H9 (cell line): ENCODE measurements at regions not wholly inside any gene's neighbourhood (a gene's known extent, or its start where the extent isn't known, plus 50 kb on each side); places are given as distances from the start of the nearest gene placed in this dataset.

Experiments used
- DNase-seq: peaks from one replicate; pipeline ENCODE4 v3.0.0-alpha.2; 2017
- H2AFZ ChIP-seq: one replicate; pipeline ENCODE4 v1.6.1; 2013; ENCODE audit warnings: mild to moderate bottlenecking, low read length, control low read depth, moderate library complexity
- H2AK5ac ChIP-seq: 2 replicates; pipeline ENCODE4 v1.6.1; 2013; ENCODE audit warnings: low read length, control low read depth, mixed read lengths; ENCODE audit not compliant: insufficient read length
- H2BK120ac ChIP-seq: one replicate; pipeline ENCODE4 v1.6.1; 2013; ENCODE audit warnings: low read depth, mild to moderate bottlenecking, low read length, control low read depth, inconsistent platforms; ENCODE audit not compliant: poor library complexity, severe bottlenecking
- H2BK12ac ChIP-seq: 2 replicates; pipeline ENCODE4 v1.6.1; 2013; ENCODE audit warnings: low read length, control low read depth, mixed read lengths, low read depth; ENCODE audit not compliant: insufficient read length
- H2BK15ac ChIP-seq: 2 replicates; pipeline ENCODE4 v1.6.1; 2013; ENCODE audit warnings: low read depth, low read length, control low read depth
- H2BK20ac ChIP-seq: one replicate; pipeline ENCODE4 v1.6.1; 2013; ENCODE audit warnings: low read depth, mild to moderate bottlenecking, low read length, control low read depth, inconsistent platforms; ENCODE audit not compliant: poor library complexity, severe bottlenecking
- H2BK5ac ChIP-seq: 2 replicates; pipeline ENCODE4 v1.6.1; 2013; ENCODE audit warnings: low read length, control low read depth, mixed read lengths; ENCODE audit not compliant: insufficient read length
- H3K14ac ChIP-seq: 2 replicates; pipeline ENCODE4 v1.6.1; 2013; ENCODE audit warnings: low read length, control low read depth; ENCODE audit not compliant: insufficient read depth
- H3K18ac ChIP-seq: 2 replicates; pipeline ENCODE4 v1.6.1; 2013; ENCODE audit warnings: low read depth, mild to moderate bottlenecking, mixed read lengths, low read length, control low read depth; ENCODE audit not compliant: insufficient read length
- H3K23ac ChIP-seq: 2 replicates; pipeline ENCODE4 v1.6.1; 2013; ENCODE audit warnings: low read length, control low read depth, mixed read lengths, low read depth; ENCODE audit not compliant: insufficient read length
- H3K23me2 ChIP-seq: 2 replicates; pipeline ENCODE4 v1.6.1; 2013; ENCODE audit warnings: low read depth, mild to moderate bottlenecking, mixed read lengths, low read length, control low read depth; ENCODE audit not compliant: insufficient read length, poor library complexity, severe bottlenecking
- H3K27ac ChIP-seq: 2 replicates; pipeline ENCODE4 v1.5.1; 2013; ENCODE audit warnings: low read length, control low read depth, mixed read lengths, low read depth; ENCODE audit not compliant: insufficient read length
- H3K27me3 ChIP-seq: 2 replicates; pipeline ENCODE4 v1.6.1; 2013; ENCODE audit warnings: low read length, control low read depth, inconsistent platforms; ENCODE audit not compliant: insufficient read depth
- H3K4ac ChIP-seq: 2 replicates; pipeline ENCODE4 v1.6.1; 2013; ENCODE audit warnings: low read depth, mild to moderate bottlenecking, control low read depth, inconsistent platforms, low read length, moderate library complexity
- H3K4me1 ChIP-seq: 2 replicates; pipeline ENCODE4 v1.6.1; 2013; ENCODE audit warnings: low read length, control low read depth, inconsistent platforms; ENCODE audit not compliant: insufficient read depth
- H3K4me2 ChIP-seq: 2 replicates; pipeline ENCODE4 v1.6.1; 2013; ENCODE audit warnings: low read length, control low read depth, mixed read lengths; ENCODE audit not compliant: insufficient read length, insufficient read depth
- H3K56ac ChIP-seq: 2 replicates; pipeline ENCODE4 v1.6.1; 2013; ENCODE audit warnings: low read depth, mild to moderate bottlenecking, mixed read lengths, low read length, control low read depth; ENCODE audit not compliant: insufficient read length
- H3K79me1 ChIP-seq: 2 replicates; pipeline ENCODE4 v1.6.1; 2013; ENCODE audit warnings: low read depth, mild to moderate bottlenecking, moderate library complexity, low read length, control low read depth, inconsistent platforms; ENCODE audit not compliant: insufficient read depth, poor library complexity, severe bottlenecking
- H3K79me2 ChIP-seq: 2 replicates; pipeline ENCODE4 v1.6.1; 2013; ENCODE audit warnings: low read length, control low read depth, inconsistent platforms; ENCODE audit not compliant: insufficient read depth
- H3K9ac ChIP-seq: 2 replicates; pipeline ENCODE4 v1.6.1; 2013; ENCODE audit warnings: low read length, control low read depth, mixed read lengths; ENCODE audit not compliant: insufficient read length; ENCODE audit errors: extremely low read depth
- H3K9me3 ChIP-seq: one replicate; pipeline ENCODE4 v1.6.1; 2013; ENCODE audit warnings: low read depth, low read length, inconsistent platforms; ENCODE audit not compliant: control insufficient read depth
- H3T11ph ChIP-seq: one replicate; pipeline ENCODE4 v1.6.1; 2013; ENCODE audit warnings: mild to moderate bottlenecking, low read length, control low read depth, inconsistent platforms
- H4K20me1 ChIP-seq: one replicate; pipeline ENCODE4 v1.6.1; 2013; ENCODE audit not compliant: control insufficient read depth, insufficient read length, insufficient read depth
- H4K5ac ChIP-seq: 2 replicates; pipeline ENCODE4 v1.6.1; 2013; ENCODE audit warnings: low read depth, mild to moderate bottlenecking, mixed read lengths, low read length, control low read depth; ENCODE audit not compliant: insufficient read length
- H4K8ac ChIP-seq: replicated peaks from 2 replicates; pipeline ENCODE4 v1.6.1; 2013; ENCODE audit warnings: low read length, control low read depth, mixed read lengths, low read depth; ENCODE audit not compliant: insufficient read length
- H4K91ac ChIP-seq: 2 replicates; pipeline ENCODE4 v1.6.1; 2013; ENCODE audit warnings: low read depth, mild to moderate bottlenecking, moderate library complexity, mixed read lengths, low read length, control low read depth; ENCODE audit not compliant: insufficient read length
- H3K27ac Mint-ChIP-seq, 3 experiments: 2 replicates in 2 of 3; 3 replicates in 1 of 3; pipeline ENCODE4 v1.8.0; 2020 to 2021; ENCODE audit warnings: mixed read lengths in 3 of 3, mild to moderate bottlenecking in 1 of 3, moderate library complexity in 1 of 3
- H3K27me3 Mint-ChIP-seq: 2 replicates; pipeline ENCODE4 v1.8.0; 2021; ENCODE audit warnings: low read depth, mild to moderate bottlenecking, moderate library complexity, mixed read lengths
- H3K36me3 Mint-ChIP-seq, 3 experiments: 2 replicates in 2 of 3; 3 replicates in 1 of 3; pipeline ENCODE4 v1.8.0; 2020 to 2021; ENCODE audit warnings: low read depth in 3 of 3, mixed read lengths in 3 of 3; ENCODE audit not compliant: insufficient read depth in 1 of 3
- H3K4me1 Mint-ChIP-seq, 2 experiments: 2 replicates each; pipeline ENCODE4 v1.8.0; 2020; ENCODE audit warnings: mixed read lengths in 2 of 2
- H3K4me3 Mint-ChIP-seq, 2 experiments: 2 replicates in 1 of 2; 3 replicates in 1 of 2; pipeline ENCODE4 v1.8.0; 2020 to 2021; ENCODE audit warnings: mild to moderate bottlenecking in 2 of 2, mixed read lengths in 2 of 2, moderate library complexity in 1 of 2
- H3K9me3 Mint-ChIP-seq, 2 experiments: 2 replicates in 1 of 2; 3 replicates in 1 of 2; pipeline ENCODE4 v1.8.0; 2020; ENCODE audit warnings: mild to moderate bottlenecking in 2 of 2, mixed read lengths in 2 of 2, moderate library complexity in 1 of 2
- CTCF ChIP-seq: fragments of 200-600 bp; sonication (generic); conservative IDR thresholded peaks from 3 replicates; pipeline ENCODE4 v1.8.0; 2021; ENCODE audit warnings: antibody characterized with exemption, mild to moderate bottlenecking
- WGBS: extraction: QIAGEN DNeasy Blood & Tissue Kit; methylation state at CpG from one replicate; pipeline ENCODE4 v1.1.7; 2013; ENCODE audit warnings: missing lambda C conversion rate, low lambda C conversion rate, mixed read lengths; ENCODE audit not compliant: insufficient read length; ENCODE audit errors: extremely low coverage; 5-methylcytosine and 5-hydroxymethylcytosine counted together

- Histone ChIP-seq H4K5ac (no peak overlapping the region), H3K9ac (no peak overlapping the region), H3K4me2 (no peak overlapping the region), H3K18ac (no peak overlapping the region), H2BK5ac (no peak overlapping the region), H2AK5ac (no peak overlapping the region), H2AFZ (no peak overlapping the region), H4K20me1 (no peaks in the 10 kb centered on the region), H2BK15ac (no peak overlapping the region), H4K8ac (no peak overlapping the region), H3K9me3 (no peaks in the 10 kb centered on the region), H3K27me3 (no peaks in the 10 kb centered on the region), H2BK120ac (no peak overlapping the region), H2BK20ac (no peak overlapping the region), H3K23me2 (no peaks in the 10 kb centered on the region), H3K4me1 (no peaks in the 10 kb centered on the region), H3K27ac (no peak overlapping the region), H3K79me1 (no peaks in the 10 kb centered on the region), H3K14ac (no peak overlapping the region), H2BK12ac (no peak overlapping the region), H3K56ac (no peak overlapping the region), H3K79me2 (no peaks in the 10 kb centered on the region), H4K91ac (no peak overlapping the region), H3K23ac (no peak overlapping the region), H3K4ac (no peak overlapping the region), H3T11ph (no peak overlapping the region)
- H3K4me3 Mint-ChIP-seq, result no peak overlapping the region
- H3K9me3 Mint-ChIP-seq, result no peaks in the 10 kb centered on the region
- no peaks in the 10 kb centered on the region for H3K36me3 Mint-ChIP-seq
- peaks cover 0 to 2% of the 10 kb centered on the region in 2 experiments; a peak in 1 of 4 replicates for H3K4me1 Mint-ChIP-seq
- no peak overlapping the region for H3K27ac Mint-ChIP-seq
- DNase-seq, result no peak
- H3K27me3 Mint-ChIP-seq, result no peaks in the 10 kb centered on the region
- TF ChIP-seq CTCF, result no peak
- no CpG with 5 or more reads among the region's 5 CpGs for WGBS
These were observed 460.8 kb downstream of the TBC1D4 start for GRCh38 chr13:75021151-75021550.
